Right lobe of liver (tissue), 6 donors: ENCODE measurements at regions not wholly inside any gene's neighbourhood (a gene's known extent, or its start where the extent isn't known, plus 50 kb on each side); places are given as distances from the start of the nearest gene placed in this dataset.

Experiments used
- ATAC-seq, 4 donors: fragments of 200-7000 bp; cut with Tn5 transposase; one replicate each; pipeline ENCODE4 v1.9.1; 2020; ENCODE audit warnings: mild to moderate bottlenecking in 4 of 4, moderate library complexity in 4 of 4
- DNase-seq, 3 donors: peaks; one replicate each; pipeline ENCODE4 v3.0.0-alpha.2; 2020
- H3K27ac ChIP-seq, 3 donors: fragments of 200-600 bp; one replicate each; pipeline ENCODE4 v1.8.0; 2022
- H3K27me3 ChIP-seq, 2 donors: fragments of 200-600 bp; one replicate each; pipeline ENCODE4 v1.8.0; 2022
- H3K36me3 ChIP-seq, 4 donors: fragments of 200-600 bp; sonication (generic) in 1 of 4; one replicate each; pipeline versions ENCODE4 v1.5.1 to v1.8.0; 2017 to 2022; ENCODE audit warnings: control low read depth in 1 of 4
- H3K4me1 ChIP-seq, 4 donors: fragments of 200-600 bp; sonication (generic) in 1 of 4; one replicate each; pipeline versions ENCODE4 v1.5.1 to v1.8.0; 2017 to 2022; ENCODE audit warnings: control low read depth in 1 of 4
- H3K4me3 ChIP-seq, 3 donors: fragments of 200-600 bp; one replicate each; pipeline ENCODE4 v1.8.0; 2022
- H3K9me3 ChIP-seq, 4 donors: fragments of 200-600 bp; sonication (generic) in 1 of 4; one replicate each; pipeline versions ENCODE4 v1.5.1 to v1.8.0; 2017 to 2022; ENCODE audit warnings: control low read depth in 1 of 4
- POLR2A ChIP-seq: fragments of 450-650 bp; IDR thresholded peaks from one replicate; pipeline ENCODE4 v1.6.1; 2017; ENCODE audit warnings: antibody characterized with exemption, mild to moderate bottlenecking
- WGBS: methylation state at CpG from one replicate; pipeline ENCODE4 v1.1.6; 2018; ENCODE audit warnings: low coverage, low lambda C conversion rate; ENCODE audit not compliant: insufficient coverage; ENCODE audit errors: missing lambda C conversion rate; 5-methylcytosine and 5-hydroxymethylcytosine counted together
- intact Hi-C, 2 donors: fragments of 100-400 bp; cut with DNase I; formaldehyde crosslinking; loops; one replicate each; pipeline versions ENCODE4 v1.11.2 to v1.14.1; 2022
- TF ChIP-seq, protein P1 (sequence below), 4 donors: fragments of 200-600 bp in 3 of 4; fragments of 450-650 bp in 1 of 4; IDR thresholded peaks; one replicate each; pipeline versions ENCODE4 v1.5.1 to v1.8.0; 2016 to 2022; ENCODE audit warnings: antibody characterized with exemption in 4 of 4, mild to moderate bottlenecking in 2 of 4
- donor health status: DM: no; HTN: yes; CAD: no.
- donor health status: DM: no; HTN: no; CAD: no.
- donor health status: DM: no; HTN: no; CAD: no.
- donor health status: DM: no; HTN: yes; CAD: no.
- donor health status: DM: no; HTN: yes; CAD: no.

DNA sequence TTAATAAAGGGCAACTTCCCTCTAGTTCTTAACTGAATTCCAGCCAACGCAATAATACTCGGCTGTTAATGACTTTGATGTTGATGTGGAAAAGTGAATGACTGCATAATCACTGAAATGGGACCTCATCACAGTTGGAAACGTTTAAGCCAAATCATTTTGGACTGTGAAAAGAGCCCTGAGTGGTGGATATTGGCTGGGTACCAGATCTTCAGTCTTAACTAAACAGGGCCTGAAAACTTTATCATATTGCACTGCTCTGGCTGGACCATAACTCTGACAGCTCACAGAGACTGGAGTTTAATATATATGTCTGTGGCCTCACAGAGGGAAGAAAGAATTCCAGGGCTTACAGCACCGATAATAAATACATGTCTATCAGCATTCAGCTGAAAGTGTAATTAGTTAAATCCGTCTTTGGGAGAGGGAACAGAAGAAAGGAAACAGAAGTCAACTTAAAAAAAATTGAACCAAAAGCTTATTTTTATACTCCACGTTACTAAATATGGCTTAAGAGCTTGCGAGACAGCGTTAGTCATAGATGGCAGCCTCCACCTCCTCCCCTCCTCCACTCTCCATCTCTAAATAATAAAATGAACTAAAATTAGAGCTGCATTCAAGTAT, 222.3 kb upstream of the CDIN1 start:
- Histone ChIP-seq H3K4me1 (no peaks in the 10 kb centered on the region), H3K36me3 (no peaks in the 10 kb centered on the region), H3K9me3 (no peaks in the 10 kb centered on the region), H3K4me3 (no peak overlapping the region), H3K27me3 (no peaks in the 10 kb centered on the region), H3K27ac (no peak overlapping the region)
- intact Hi-C loops: no loop called here
- TF ChIP-seq, protein P1, sequence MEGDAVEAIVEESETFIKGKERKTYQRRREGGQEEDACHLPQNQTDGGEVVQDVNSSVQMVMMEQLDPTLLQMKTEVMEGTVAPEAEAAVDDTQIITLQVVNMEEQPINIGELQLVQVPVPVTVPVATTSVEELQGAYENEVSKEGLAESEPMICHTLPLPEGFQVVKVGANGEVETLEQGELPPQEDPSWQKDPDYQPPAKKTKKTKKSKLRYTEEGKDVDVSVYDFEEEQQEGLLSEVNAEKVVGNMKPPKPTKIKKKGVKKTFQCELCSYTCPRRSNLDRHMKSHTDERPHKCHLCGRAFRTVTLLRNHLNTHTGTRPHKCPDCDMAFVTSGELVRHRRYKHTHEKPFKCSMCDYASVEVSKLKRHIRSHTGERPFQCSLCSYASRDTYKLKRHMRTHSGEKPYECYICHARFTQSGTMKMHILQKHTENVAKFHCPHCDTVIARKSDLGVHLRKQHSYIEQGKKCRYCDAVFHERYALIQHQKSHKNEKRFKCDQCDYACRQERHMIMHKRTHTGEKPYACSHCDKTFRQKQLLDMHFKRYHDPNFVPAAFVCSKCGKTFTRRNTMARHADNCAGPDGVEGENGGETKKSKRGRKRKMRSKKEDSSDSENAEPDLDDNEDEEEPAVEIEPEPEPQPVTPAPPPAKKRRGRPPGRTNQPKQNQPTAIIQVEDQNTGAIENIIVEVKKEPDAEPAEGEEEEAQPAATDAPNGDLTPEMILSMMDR (IDR thresholded peaks at IDR 0.05): no peak
- TF ChIP-seq POLR2A: no peak
- DNase-seq (no peak), ATAC-seq (no peak)
- 25% methylated on average over 8 of the region's 8 CpGs for WGBS

DNA sequence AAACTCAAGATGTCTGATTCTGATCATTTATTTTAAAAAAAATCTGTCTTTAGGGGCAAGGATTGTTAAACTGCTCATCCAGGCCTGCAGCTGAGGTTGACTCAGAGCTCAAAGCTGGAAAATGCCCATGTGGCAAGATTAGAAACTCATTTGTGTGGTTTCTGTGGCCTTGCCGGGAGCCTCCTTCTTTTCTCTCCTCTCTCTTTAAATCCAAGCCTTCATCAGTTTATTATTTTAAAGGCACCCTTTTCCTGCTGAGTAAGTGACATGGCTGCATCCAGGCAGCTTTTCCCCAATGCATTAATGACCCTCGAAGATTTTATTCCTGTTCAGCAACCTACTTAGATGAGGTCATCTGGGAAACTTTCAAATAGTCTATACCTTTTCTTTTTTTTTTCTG, 221.3 kb upstream of the CDIN1 start:
- Histone ChIP-seq H3K36me3 (no peaks in the 10 kb centered on the region), H3K27ac (no peak overlapping the region), H3K27me3 (no peaks in the 10 kb centered on the region), H3K4me1 (no peaks in the 10 kb centered on the region), H3K9me3 (no peaks in the 10 kb centered on the region), H3K4me3 (no peak overlapping the region)
- intact Hi-C loops: no loop called here
- WGBS: 28% methylated on average over 2 of the region's 2 CpGs
- DNase-seq: no peak
- no peak for ATAC-seq
- TF ChIP-seq, protein P1 (IDR thresholded peaks at IDR 0.05): no peak
- no peak for TF ChIP-seq POLR2A

DNA sequence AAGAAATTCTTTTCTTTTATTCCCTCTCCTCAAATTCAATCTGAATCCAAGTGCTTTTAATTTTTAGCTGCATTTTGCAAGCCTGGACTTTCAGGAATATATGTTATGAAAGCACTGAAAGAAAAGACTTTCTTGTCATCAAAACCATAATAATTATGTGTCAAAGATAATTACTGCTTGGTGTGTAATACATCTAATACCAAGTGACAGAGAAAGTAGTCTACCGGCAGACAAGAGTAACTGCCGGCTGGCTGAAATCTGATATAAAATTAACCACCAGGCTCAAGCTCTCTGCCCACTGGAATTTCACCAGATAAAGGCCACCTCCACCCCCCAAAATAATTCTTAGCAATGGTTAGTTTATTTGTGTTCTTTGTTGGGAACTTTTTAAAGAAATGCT, 220.9 kb upstream of the CDIN1 start:
- ATAC-seq: no peak
- H3K4me3 ChIP-seq: no peak overlapping the region
- no peak for DNase-seq
- intact Hi-C loops: no loop called here
- 54% methylated on average over 2 of the region's 2 CpGs for WGBS
- TF ChIP-seq, protein P1 (IDR thresholded peaks at IDR 0.05): no peak
- TF ChIP-seq POLR2A: no peak
- H3K27ac ChIP-seq: no peak overlapping the region
- no peaks in the 10 kb centered on the region for H3K36me3 ChIP-seq
- H3K4me1 ChIP-seq: no peaks in the 10 kb centered on the region
- H3K27me3 ChIP-seq: no peaks in the 10 kb centered on the region
- no peaks in the 10 kb centered on the region for H3K9me3 ChIP-seq

DNA sequence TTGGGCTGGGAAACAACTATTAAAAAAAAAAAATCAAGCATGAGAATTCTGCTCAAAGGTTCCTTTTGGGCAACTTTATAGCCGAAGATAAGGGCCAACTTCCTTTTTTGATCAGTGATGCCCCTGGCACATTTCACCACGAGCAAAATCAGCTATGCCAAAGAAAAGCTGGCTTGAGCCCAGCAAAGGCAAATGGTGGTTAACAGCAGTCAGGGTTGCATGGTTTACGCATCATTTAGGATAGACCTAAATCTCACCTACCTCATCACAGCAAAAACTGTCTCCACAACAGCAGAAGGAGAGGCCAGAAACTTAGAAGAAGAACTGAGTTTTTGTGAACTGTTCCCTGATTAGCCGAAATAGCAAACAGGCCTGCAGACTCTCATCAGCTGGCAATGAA, 220.1 kb upstream of the CDIN1 start:
- ATAC-seq (no peak), DNase-seq (no peak)
- Histone ChIP-seq H3K27me3 (no peaks in the 10 kb centered on the region), H3K4me1 (no peaks in the 10 kb centered on the region), H3K4me3 (no peak overlapping the region), H3K27ac (no peak overlapping the region), H3K9me3 (no peaks in the 10 kb centered on the region), H3K36me3 (no peaks in the 10 kb centered on the region)
- 52% methylated on average over 4 of the region's 4 CpGs for WGBS
- no peak for TF ChIP-seq POLR2A
- TF ChIP-seq, protein P1 (IDR thresholded peaks at IDR 0.05): no peak
- intact Hi-C loops: no loop called here
